HL-60 (cell line): ENCODE measurements at regions not wholly inside any gene's neighbourhood (a gene's known extent, or its start where the extent isn't known, plus 50 kb on each side); places are given as distances from the start of the nearest gene placed in this dataset.
A peak's percentile ranks its signal among the peaks of the same experiment; 100 is the strongest.

Experiments
- DNase-seq, 2 experiments: peaks; one replicate each; pipeline ENCODE4 v3.0.0-alpha.2; 2010 to 2020; ENCODE audit warnings: low read depth in 1 of 2, low spot score in 1 of 2
- H3K27ac ChIP-seq: fragments of 250-450 bp; sonication (Bioruptor Pico); replicated peaks from 2 replicates; pipeline ENCODE4 v1.5.1; 2020; ENCODE audit warnings: mild to moderate bottlenecking, moderate library complexity
- H3K27me3 ChIP-seq: fragments of 250-450 bp; sonication (Bioruptor Pico); 2 replicates; pipeline ENCODE4 v1.5.1; 2021; ENCODE audit warnings: mild to moderate bottlenecking, moderate library complexity; ENCODE audit not compliant: insufficient read depth, poor library complexity, severe bottlenecking
- H3K4me3 ChIP-seq: replicated peaks from 2 replicates; pipeline ENCODE4 v1.5.1; 2011; ENCODE audit warnings: mild to moderate bottlenecking, control low read depth, low read length; ENCODE audit not compliant: insufficient read depth
- CTCF ChIP-seq: IDR thresholded peaks from one replicate; pipeline ENCODE4 v1.5.1; 2011; ENCODE audit warnings: low read length, control low read depth, inconsistent platforms; ENCODE audit not compliant: insufficient read depth
- GABPA ChIP-seq: IDR thresholded peaks from 2 replicates; pipeline ENCODE4 v1.6.1; 2012; ENCODE audit warnings: low read depth
- POLR2AphosphoS5 ChIP-seq: IDR thresholded peaks from 2 replicates; pipeline ENCODE4 v1.6.1; 2012; ENCODE audit warnings: low read depth
- REST ChIP-seq: IDR thresholded peaks from 2 replicates; pipeline ENCODE4 v1.6.1; 2012; ENCODE audit warnings: low read depth; ENCODE audit not compliant: insufficient replicate concordance
- SPI1 ChIP-seq: IDR thresholded peaks from 2 replicates; pipeline ENCODE4 v1.6.1; 2012; ENCODE audit warnings: low read depth, mild to moderate bottlenecking, borderline replicate concordance

GRCh38 chr6:144928847-144929246 is 643.7 kb downstream of the UTRN start:
- H3K27ac ChIP-seq, result no peak overlapping the region
- DNase-seq, result no peak
- no peak overlapping the region for H3K4me3 ChIP-seq
- no peaks in the 10 kb centered on the region for H3K27me3 ChIP-seq
- TF ChIP-seq SPI1 (no peak), REST (no peak), CTCF (no peak), POLR2AphosphoS5 (no peak), GABPA (no peak)

GRCh38 chr6:144929262-144929661 is 644.1 kb downstream of the UTRN start:
- Histone ChIP-seq H3K27ac (no peak overlapping the region), H3K4me3 (no peak overlapping the region), H3K27me3 (no peaks in the 10 kb centered on the region)
- no peak for DNase-seq
- no peak for TF ChIP-seq CTCF

GRCh38 chr6:144931172-144932035 is 646.3 kb downstream of the UTRN start:
- peak; percentile 32 for TF ChIP-seq CTCF
- no peak for TF ChIP-seq POLR2AphosphoS5
- TF ChIP-seq GABPA, result no peak
- H3K4me3 ChIP-seq, result no peak overlapping the region
- H3K27me3 ChIP-seq, result no peaks in the 10 kb centered on the region
- DNase-seq, result peak in 1 of 2 experiments; percentile 7
- no peak overlapping the region for H3K27ac ChIP-seq

GRCh38 chr6:144932621-144933020 is 647.5 kb downstream of the UTRN start:
- no peak overlapping the region for H3K27ac ChIP-seq
- H3K4me3 ChIP-seq, result no peak overlapping the region
- TF ChIP-seq GABPA, result no peak
- TF ChIP-seq REST, result no peak
- H3K27me3 ChIP-seq, result no peaks in the 10 kb centered on the region
- no peak for DNase-seq
